WI38 (cell line): ENCODE measurements at regions not wholly inside any gene's neighbourhood (a gene's known extent, or its start where the extent isn't known, plus 50 kb on each side); places are given as distances from the start of the nearest gene placed in this dataset.

Experiments
- H3K4me3 ChIP-seq: 2 replicates; pipeline ENCODE4 v1.5.1; 2011; ENCODE audit warnings: low read depth, mild to moderate bottlenecking, control low read depth, low read length
- TF ChIP-seq, protein P1 (sequence below): IDR thresholded peaks from 2 replicates; pipeline ENCODE4 v1.5.1; 2012; ENCODE audit warnings: low read depth, mild to moderate bottlenecking, control low read depth, low read length

GRCh38 chr13:64223016-64223415 lies 2807.4 kb upstream of the PCDH20 start:
- no peak overlapping the region for H3K4me3 ChIP-seq
- TF ChIP-seq, protein P1, sequence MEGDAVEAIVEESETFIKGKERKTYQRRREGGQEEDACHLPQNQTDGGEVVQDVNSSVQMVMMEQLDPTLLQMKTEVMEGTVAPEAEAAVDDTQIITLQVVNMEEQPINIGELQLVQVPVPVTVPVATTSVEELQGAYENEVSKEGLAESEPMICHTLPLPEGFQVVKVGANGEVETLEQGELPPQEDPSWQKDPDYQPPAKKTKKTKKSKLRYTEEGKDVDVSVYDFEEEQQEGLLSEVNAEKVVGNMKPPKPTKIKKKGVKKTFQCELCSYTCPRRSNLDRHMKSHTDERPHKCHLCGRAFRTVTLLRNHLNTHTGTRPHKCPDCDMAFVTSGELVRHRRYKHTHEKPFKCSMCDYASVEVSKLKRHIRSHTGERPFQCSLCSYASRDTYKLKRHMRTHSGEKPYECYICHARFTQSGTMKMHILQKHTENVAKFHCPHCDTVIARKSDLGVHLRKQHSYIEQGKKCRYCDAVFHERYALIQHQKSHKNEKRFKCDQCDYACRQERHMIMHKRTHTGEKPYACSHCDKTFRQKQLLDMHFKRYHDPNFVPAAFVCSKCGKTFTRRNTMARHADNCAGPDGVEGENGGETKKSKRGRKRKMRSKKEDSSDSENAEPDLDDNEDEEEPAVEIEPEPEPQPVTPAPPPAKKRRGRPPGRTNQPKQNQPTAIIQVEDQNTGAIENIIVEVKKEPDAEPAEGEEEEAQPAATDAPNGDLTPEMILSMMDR, result no peak

DNA sequence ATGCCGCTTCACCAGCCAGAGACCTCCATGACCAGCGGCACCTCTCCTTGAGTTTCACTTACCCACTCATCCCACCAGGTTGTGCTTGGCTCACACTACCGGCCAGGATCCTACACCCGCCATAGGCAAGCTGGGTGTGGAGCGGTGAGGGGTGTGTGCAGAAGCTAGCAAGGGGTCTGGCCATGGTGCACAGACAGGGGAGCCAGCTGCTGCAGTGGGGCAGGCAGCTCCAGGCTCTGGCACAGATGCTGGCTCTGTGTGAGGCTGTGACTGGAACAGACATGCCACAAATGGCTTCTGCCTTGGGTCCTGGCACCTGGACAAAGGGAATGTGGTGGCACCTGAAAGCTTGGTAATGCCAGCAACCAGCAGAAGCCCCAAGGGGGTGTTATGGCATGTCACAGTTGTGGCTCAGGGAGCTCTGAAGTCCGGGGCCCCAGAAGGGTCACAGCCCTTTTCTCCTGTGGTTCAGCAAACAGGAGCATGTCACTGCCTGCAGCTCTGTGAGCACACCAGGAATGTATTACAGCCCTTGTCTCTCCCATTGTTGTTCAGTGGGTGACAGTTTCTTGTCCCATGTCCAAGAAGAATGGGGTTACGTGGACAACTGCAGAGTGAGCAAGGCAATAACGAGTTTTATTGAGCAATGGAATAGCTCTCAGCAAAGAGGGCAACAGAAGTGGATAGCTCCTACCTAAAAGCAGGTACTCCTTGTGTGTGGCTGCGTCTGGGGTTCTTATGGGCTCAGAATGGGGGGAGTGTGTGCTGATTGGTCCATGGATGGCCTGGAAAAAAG lies 2791.0 kb upstream of the PCDH20 start:
- H3K4me3 ChIP-seq, result no peak overlapping the region
- TF ChIP-seq, protein P1, result no peak

DNA sequence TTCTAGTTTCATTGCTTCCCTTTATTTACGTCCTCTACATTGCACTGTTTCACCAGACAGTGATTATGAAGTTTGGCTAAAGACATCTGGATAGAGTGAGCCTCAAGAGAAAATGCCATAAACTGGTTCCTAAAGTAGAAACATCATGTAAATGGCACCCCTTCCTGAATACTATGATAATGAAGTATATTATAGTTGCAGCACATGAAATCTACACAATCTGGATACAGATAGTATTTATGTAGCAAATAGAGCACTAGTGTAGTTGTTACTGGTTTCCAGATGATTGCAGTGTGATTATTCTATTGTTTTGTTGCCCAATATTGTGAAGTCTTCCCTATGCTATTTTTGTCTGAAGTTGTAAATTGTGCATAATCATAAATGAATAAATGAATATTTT lies 2786.9 kb upstream of the PCDH20 start:
- TF ChIP-seq, protein P1, result no peak
- no peak overlapping the region for H3K4me3 ChIP-seq

- TF ChIP-seq, protein P1, result no peak
- no peak overlapping the region for H3K4me3 ChIP-seq
Measured at GRCh38 chr13:64197232-64197631, 2781.6 kb upstream of the PCDH20 start.

GRCh38 chr13:64186503-64187250 lies 2771.0 kb upstream of the PCDH20 start:
- H3K4me3 ChIP-seq, result no peak overlapping the region
- TF ChIP-seq, protein P1, result no peak

DNA sequence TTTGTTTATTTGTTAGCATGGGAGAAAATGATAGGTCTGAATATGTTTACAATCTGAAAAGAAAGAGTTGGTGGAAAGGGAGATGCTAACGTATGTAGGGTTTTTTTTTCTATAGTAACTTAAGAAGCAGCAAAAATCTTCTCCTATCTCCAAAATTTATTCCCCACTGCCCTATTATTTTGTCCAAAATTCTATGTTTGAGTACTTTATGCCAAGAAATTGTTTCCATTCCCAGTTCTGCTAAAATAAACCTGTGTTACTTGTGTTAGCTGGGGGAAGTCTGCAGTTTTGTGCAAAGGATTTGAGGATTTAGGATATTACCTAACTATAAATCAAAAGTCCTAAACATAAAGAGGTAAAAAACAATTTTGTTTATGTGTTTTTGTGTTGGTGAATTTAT lies 2770.4 kb upstream of the PCDH20 start:
- TF ChIP-seq, protein P1, result no peak
- H3K4me3 ChIP-seq, result no peak overlapping the region

DNA sequence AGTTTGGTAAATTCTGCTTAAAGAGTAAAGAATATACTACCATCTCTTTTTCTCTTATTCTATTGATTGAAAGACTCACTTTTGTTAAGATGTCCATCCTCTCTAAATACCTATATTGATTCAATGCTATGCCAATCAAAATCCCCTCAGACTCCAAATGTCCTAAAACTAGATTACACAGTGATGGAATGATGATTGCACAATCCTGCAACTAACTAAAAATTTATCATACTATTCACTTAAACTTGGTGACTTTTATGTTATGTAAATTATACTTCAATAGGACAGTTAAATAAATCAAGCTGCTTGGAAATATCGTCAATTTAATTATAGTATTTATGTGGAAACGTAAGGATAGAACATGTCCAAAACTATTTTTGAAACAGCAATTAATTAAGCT lies 2765.1 kb upstream of the PCDH20 start:
- TF ChIP-seq, protein P1, result no peak
- no peak overlapping the region for H3K4me3 ChIP-seq
